ENCODE measurements at regions not wholly inside any gene's neighbourhood (a gene's known extent, or its start where the extent isn't known, plus 50 kb on each side); places are given as distances from the start of the nearest gene placed in this dataset.

- no peak overlapping the region for H3K9ac ChIP-seq (ENCODE audit: low read length in 5 of 5)
- no peaks in the 10 kb centered on the region for H3K4me1 ChIP-seq (ENCODE audit: control insufficient read depth in 5 of 5, insufficient read depth in 5 of 5, low read length in 5 of 5)
- H3K27me3 ChIP-seq (ENCODE audit: control insufficient read depth in 5 of 5, insufficient read depth in 4 of 5, low read length in 5 of 5), result peaks cover 0 to 7% (median 5%) of the 10 kb centered on the region in 5 donors
- peaks cover 0 to 9% (median 5%) of the 10 kb centered on the region in 5 donors for H3K9me3 ChIP-seq (ENCODE audit: control insufficient read depth in 5 of 5, low read length in 5 of 5)
- no peak overlapping the region for H3K4me3 ChIP-seq (ENCODE audit: low read depth in 1 of 5, low read length in 5 of 5)
- H3K27ac ChIP-seq (ENCODE audit: low read depth, low read length), result no peak overlapping the region
- H3K36me3 ChIP-seq (ENCODE audit: control insufficient read depth in 5 of 5, insufficient read depth in 5 of 5, low read length in 5 of 5), result no peaks in the 10 kb centered on the region
Observed at GRCh38 chr5:174159327-174160114, 114.0 kb downstream of the NSG2 start.

- peaks cover 2 to 11% (median 4%) of the 10 kb centered on the region in 5 donors for H3K9me3 ChIP-seq (ENCODE audit: control insufficient read depth in 5 of 5, low read length in 5 of 5)
- no peak overlapping the region for H3K9ac ChIP-seq (ENCODE audit: low read length in 5 of 5)
- no peak overlapping the region for H3K27ac ChIP-seq (ENCODE audit: low read depth, low read length)
Observed at GRCh38 chr5:174165406-174165805, 119.9 kb downstream of the NSG2 start.

GRCh38 chr5:174166231-174167079 lies 120.9 kb downstream of the NSG2 start:
- H3K27ac ChIP-seq (ENCODE audit: low read depth, low read length), result no peak overlapping the region
- H3K9ac ChIP-seq (ENCODE audit: low read length in 5 of 5), result no peak overlapping the region
- peaks cover 0 to 2% (median 0%) of the 10 kb centered on the region in 5 donors for H3K4me1 ChIP-seq (ENCODE audit: control insufficient read depth in 5 of 5, insufficient read depth in 5 of 5, low read length in 5 of 5)
- H3K36me3 ChIP-seq (ENCODE audit: control insufficient read depth in 5 of 5, insufficient read depth in 5 of 5, low read length in 5 of 5), result no peaks in the 10 kb centered on the region
- peaks cover 0 to 7% (median 0%) of the 10 kb centered on the region in 5 donors for H3K27me3 ChIP-seq (ENCODE audit: control insufficient read depth in 5 of 5, insufficient read depth in 4 of 5, low read length in 5 of 5)
- H3K9me3 ChIP-seq (ENCODE audit: control insufficient read depth in 5 of 5, low read length in 5 of 5), result peaks cover 2 to 11% (median 4%) of the 10 kb centered on the region in 5 donors
- H3K4me3 ChIP-seq (ENCODE audit: low read depth in 1 of 5, low read length in 5 of 5), result no peak overlapping the region

More at GRCh38 chr5:174165406-174165805, 119.9 kb downstream of the NSG2 start:
- Histone ChIP-seq H3K4me3 (ENCODE audit: low read depth in 1 of 5, low read length in 5 of 5) (no peak overlapping the region), H3K4me1 (ENCODE audit: control insufficient read depth in 5 of 5, insufficient read depth in 5 of 5, low read length in 5 of 5) (peaks cover 0 to 2% (median 0%) of the 10 kb centered on the region in 5 donors), H3K27me3 (ENCODE audit: control insufficient read depth in 5 of 5, insufficient read depth in 4 of 5, low read length in 5 of 5) (peaks cover 0 to 7% (median 0%) of the 10 kb centered on the region in 5 donors), H3K36me3 (ENCODE audit: control insufficient read depth in 5 of 5, insufficient read depth in 5 of 5, low read length in 5 of 5) (no peaks in the 10 kb centered on the region)

GRCh38 chr5:174167080-174167910 lies 121.8 kb downstream of the NSG2 start:
- Histone ChIP-seq H3K9me3 (ENCODE audit: control insufficient read depth in 5 of 5, low read length in 5 of 5) (peaks cover 2 to 11% (median 4%) of the 10 kb centered on the region in 5 donors), H3K27me3 (ENCODE audit: control insufficient read depth in 5 of 5, insufficient read depth in 4 of 5, low read length in 5 of 5) (peaks cover 0 to 7% (median 0%) of the 10 kb centered on the region in 5 donors), H3K36me3 (ENCODE audit: control insufficient read depth in 5 of 5, insufficient read depth in 5 of 5, low read length in 5 of 5) (no peaks in the 10 kb centered on the region), H3K27ac (ENCODE audit: low read depth, low read length) (no peak overlapping the region), H3K4me1 (ENCODE audit: control insufficient read depth in 5 of 5, insufficient read depth in 5 of 5, low read length in 5 of 5) (peaks cover 0 to 2% (median 0%) of the 10 kb centered on the region in 5 donors), H3K4me3 (ENCODE audit: low read depth in 1 of 5, low read length in 5 of 5) (no peak overlapping the region), H3K9ac (ENCODE audit: low read length in 5 of 5) (no peak overlapping the region)

GRCh38 chr5:174172152-174172551 lies 126.6 kb downstream of the NSG2 start:
- Histone ChIP-seq H3K4me1 (ENCODE audit: control insufficient read depth in 5 of 5, insufficient read depth in 5 of 5, low read length in 5 of 5) (peaks cover 0 to 12% (median 0%) of the 10 kb centered on the region in 5 donors), H3K4me3 (ENCODE audit: low read depth in 1 of 5, low read length in 5 of 5) (no peak overlapping the region), H3K27ac (ENCODE audit: low read depth, low read length) (no peak overlapping the region)

GRCh38 chr5:174172566-174172965 lies 127.1 kb downstream of the NSG2 start:
- Histone ChIP-seq H3K9ac (ENCODE audit: low read length in 5 of 5) (no peak overlapping the region), H3K27ac (ENCODE audit: low read depth, low read length) (no peak overlapping the region), H3K27me3 (ENCODE audit: control insufficient read depth in 5 of 5, insufficient read depth in 4 of 5, low read length in 5 of 5) (peaks cover 0 to 7% (median 0%) of the 10 kb centered on the region in 5 donors), H3K4me1 (ENCODE audit: control insufficient read depth in 5 of 5, insufficient read depth in 5 of 5, low read length in 5 of 5) (peaks cover 0 to 12% (median 0%) of the 10 kb centered on the region in 5 donors), H3K36me3 (ENCODE audit: control insufficient read depth in 5 of 5, insufficient read depth in 5 of 5, low read length in 5 of 5) (no peaks in the 10 kb centered on the region), H3K4me3 (ENCODE audit: low read depth in 1 of 5, low read length in 5 of 5) (no peak overlapping the region), H3K9me3 (ENCODE audit: control insufficient read depth in 5 of 5, low read length in 5 of 5) (peaks cover 2 to 10% (median 4%) of the 10 kb centered on the region in 5 donors)

More at GRCh38 chr5:174172152-174172551, 126.6 kb downstream of the NSG2 start:
- Histone ChIP-seq H3K9ac (ENCODE audit: low read length in 5 of 5) (no peak overlapping the region), H3K27me3 (ENCODE audit: control insufficient read depth in 5 of 5, insufficient read depth in 4 of 5, low read length in 5 of 5) (peaks cover 0 to 7% (median 0%) of the 10 kb centered on the region in 5 donors), H3K9me3 (ENCODE audit: control insufficient read depth in 5 of 5, low read length in 5 of 5) (peaks cover 2 to 11% (median 4%) of the 10 kb centered on the region in 5 donors), H3K36me3 (ENCODE audit: control insufficient read depth in 5 of 5, insufficient read depth in 5 of 5, low read length in 5 of 5) (no peaks in the 10 kb centered on the region)

- peaks cover under 1 to 5% (median 1%) of the 10 kb centered on the region in 5 donors for H3K9me3 ChIP-seq (ENCODE audit: control insufficient read depth in 5 of 5, low read length in 5 of 5)
- H3K9ac ChIP-seq (ENCODE audit: low read length in 5 of 5), result no peak overlapping the region
- no peaks in the 10 kb centered on the region for H3K36me3 ChIP-seq (ENCODE audit: control insufficient read depth in 5 of 5, insufficient read depth in 5 of 5, low read length in 5 of 5)
- H3K4me3 ChIP-seq (ENCODE audit: low read depth in 1 of 5, low read length in 5 of 5), result no peak overlapping the region
- H3K4me1 ChIP-seq (ENCODE audit: control insufficient read depth in 5 of 5, insufficient read depth in 5 of 5, low read length in 5 of 5), result peaks cover 0 to 12% (median 0%) of the 10 kb centered on the region in 5 donors
- H3K27ac ChIP-seq (ENCODE audit: low read depth, low read length), result no peak overlapping the region
- peaks cover 0 to 7% (median 0%) of the 10 kb centered on the region in 5 donors for H3K27me3 ChIP-seq (ENCODE audit: control insufficient read depth in 5 of 5, insufficient read depth in 4 of 5, low read length in 5 of 5)
Observed at GRCh38 chr5:174173766-174174165, 128.3 kb downstream of the NSG2 start.

GRCh38 chr5:174175716-174176268 lies 130.3 kb downstream of the NSG2 start:
- peaks cover 0 to 4% (median 0%) of the 10 kb centered on the region in 5 donors for H3K9me3 ChIP-seq (ENCODE audit: control insufficient read depth in 5 of 5, low read length in 5 of 5)
- H3K4me1 ChIP-seq (ENCODE audit: control insufficient read depth in 5 of 5, insufficient read depth in 5 of 5, low read length in 5 of 5), result peaks cover 0 to 12% (median 0%) of the 10 kb centered on the region in 5 donors
- peak overlapping the region in 1 of 5 donors; percentile 20 for H3K4me3 ChIP-seq (ENCODE audit: low read depth in 1 of 5, low read length in 5 of 5)
- peaks cover 0 to 12% (median 0%) of the 10 kb centered on the region in 5 donors for H3K27me3 ChIP-seq (ENCODE audit: control insufficient read depth in 5 of 5, insufficient read depth in 4 of 5, low read length in 5 of 5)
- H3K27ac ChIP-seq (ENCODE audit: low read depth, low read length), result no peak overlapping the region
- no peaks in the 10 kb centered on the region for H3K36me3 ChIP-seq (ENCODE audit: control insufficient read depth in 5 of 5, insufficient read depth in 5 of 5, low read length in 5 of 5)
- H3K9ac ChIP-seq (ENCODE audit: low read length in 5 of 5), result peak overlapping the region in 1 of 5 donors; percentile 41

GRCh38 chr5:174176511-174176910 lies 131.0 kb downstream of the NSG2 start:
- Histone ChIP-seq H3K36me3 (ENCODE audit: control insufficient read depth in 5 of 5, insufficient read depth in 5 of 5, low read length in 5 of 5) (no peaks in the 10 kb centered on the region), H3K4me1 (ENCODE audit: control insufficient read depth in 5 of 5, insufficient read depth in 5 of 5, low read length in 5 of 5) (peaks cover 0 to 12% (median 0%) of the 10 kb centered on the region in 5 donors), H3K9me3 (ENCODE audit: control insufficient read depth in 5 of 5, low read length in 5 of 5) (peaks cover 0 to 4% (median 0%) of the 10 kb centered on the region in 5 donors), H3K9ac (ENCODE audit: low read length in 5 of 5) (no peak overlapping the region), H3K27ac (ENCODE audit: low read depth, low read length) (no peak overlapping the region), H3K4me3 (ENCODE audit: low read depth in 1 of 5, low read length in 5 of 5) (no peak overlapping the region), H3K27me3 (ENCODE audit: control insufficient read depth in 5 of 5, insufficient read depth in 4 of 5, low read length in 5 of 5) (peaks cover 0 to 12% (median 0%) of the 10 kb centered on the region in 5 donors)
